AG09309 (cell line): ENCODE measurements at regions not wholly inside any gene's neighbourhood (a gene's known extent, or its start where the extent isn't known, plus 50 kb on each side); places are given as distances from the start of the nearest gene placed in this dataset.

Experiments
- DNase-seq: peaks from one replicate; pipeline ENCODE4 v3.0.0-alpha.2; 2010; ENCODE audit warnings: low read depth
- H3K4me3 ChIP-seq: 2 replicates; pipeline ENCODE4 v1.5.1; 2011; ENCODE audit warnings: mild to moderate bottlenecking, low read depth, low read length, moderate library complexity; ENCODE audit not compliant: control insufficient read depth
- CTCF ChIP-seq: IDR thresholded peaks from 2 replicates; pipeline ENCODE4 v1.5.1; 2011; ENCODE audit warnings: mild to moderate bottlenecking, low read depth, low read length, inconsistent platforms; ENCODE audit not compliant: insufficient read depth, control insufficient read depth; ENCODE audit errors: missing control alignments

DNA sequence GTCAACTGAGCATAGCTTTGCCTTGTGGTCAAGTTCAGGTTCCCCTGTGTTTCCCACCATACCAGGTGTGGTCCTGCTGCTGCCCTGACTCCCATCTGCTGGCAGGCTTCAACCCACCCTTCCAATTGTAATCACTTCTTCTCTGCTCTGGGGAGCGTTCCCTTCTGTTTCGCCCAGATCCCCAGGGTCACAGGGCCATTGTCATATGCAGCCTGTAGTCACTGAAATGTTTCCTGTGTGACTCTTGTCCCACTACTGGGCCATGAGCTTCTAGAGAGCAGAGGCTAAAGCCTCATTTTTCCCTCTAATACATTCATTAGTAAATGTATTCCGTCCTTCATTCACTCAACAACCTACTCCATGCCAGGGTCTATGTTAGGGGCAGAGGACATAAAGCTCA, 75.0 kb upstream of the LAPTM4A start:
- no peak for DNase-seq
- H3K4me3 ChIP-seq: no peak overlapping the region
- no peak for TF ChIP-seq CTCF

- no peak for DNase-seq
- H3K4me3 ChIP-seq: no peak overlapping the region
- no peak for TF ChIP-seq CTCF
These were observed 74.6 kb upstream of the LAPTM4A start for GRCh38 chr2:20126040-20126439.

- TF ChIP-seq CTCF: no peak
- DNase-seq: no peak
These were observed 74.2 kb upstream of the LAPTM4A start for GRCh38 chr2:20125616-20126015.

DNA sequence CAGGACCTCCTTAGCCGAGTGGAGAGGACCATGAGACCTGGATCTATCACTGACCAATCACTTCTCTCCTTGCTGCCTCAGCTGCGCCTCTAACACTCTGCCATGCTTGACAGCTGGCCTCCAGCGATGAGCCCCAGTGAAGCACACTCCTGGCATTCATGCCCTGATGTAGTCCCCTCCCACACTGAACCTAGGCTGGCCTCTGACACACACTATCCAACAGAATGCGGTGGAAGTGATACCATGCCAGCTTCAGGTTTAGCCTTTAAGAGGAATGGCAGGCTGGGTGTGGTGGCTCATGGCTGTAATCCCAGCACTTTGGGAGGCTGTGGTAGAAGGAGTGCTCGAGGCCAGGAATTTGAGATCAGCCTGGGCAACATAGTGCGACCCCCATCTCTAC, 73.7 kb upstream of the LAPTM4A start:
- no peak overlapping the region for H3K4me3 ChIP-seq
- DNase-seq: no peak
- TF ChIP-seq CTCF: no peak

More at GRCh38 chr2:20125616-20126015, 74.2 kb upstream of the LAPTM4A start:
- H3K4me3 ChIP-seq: no peak overlapping the region

DNA sequence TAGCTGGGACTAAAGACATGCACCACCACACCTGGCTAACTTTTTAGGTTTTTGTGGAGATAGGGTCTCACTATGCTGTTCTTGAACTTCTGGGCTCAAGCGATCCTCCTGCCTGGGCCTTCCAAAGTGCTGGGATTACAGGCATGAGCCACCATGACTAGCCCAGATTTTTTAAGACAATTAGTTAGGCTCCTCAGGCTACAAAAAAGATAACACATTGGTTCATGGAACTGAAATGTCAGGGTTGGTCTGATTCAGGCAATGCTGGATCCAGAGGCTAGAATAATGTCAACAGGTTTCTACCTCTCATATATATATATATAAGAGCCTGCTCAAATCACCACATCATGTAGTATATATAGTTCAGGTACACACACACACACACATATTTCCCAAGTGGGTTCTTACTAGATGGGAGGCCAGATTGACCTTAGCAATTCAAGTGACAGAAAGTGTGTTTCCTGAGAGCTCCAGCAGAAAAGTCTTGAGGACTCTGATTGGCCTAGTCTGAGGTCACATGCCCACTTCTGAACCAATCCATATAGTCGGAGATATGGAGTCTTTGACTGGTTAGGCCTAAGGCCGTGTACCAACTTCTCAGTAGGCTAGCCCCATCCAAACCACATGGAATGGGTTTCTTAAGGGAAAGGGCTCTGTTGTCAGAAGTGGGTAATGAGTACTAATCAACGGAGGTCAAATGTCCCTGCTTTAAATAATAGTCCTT, 72.6 kb upstream of the LAPTM4A start:
- H3K4me3 ChIP-seq: no peak overlapping the region
- no peak for TF ChIP-seq CTCF
- no peak for DNase-seq

DNA sequence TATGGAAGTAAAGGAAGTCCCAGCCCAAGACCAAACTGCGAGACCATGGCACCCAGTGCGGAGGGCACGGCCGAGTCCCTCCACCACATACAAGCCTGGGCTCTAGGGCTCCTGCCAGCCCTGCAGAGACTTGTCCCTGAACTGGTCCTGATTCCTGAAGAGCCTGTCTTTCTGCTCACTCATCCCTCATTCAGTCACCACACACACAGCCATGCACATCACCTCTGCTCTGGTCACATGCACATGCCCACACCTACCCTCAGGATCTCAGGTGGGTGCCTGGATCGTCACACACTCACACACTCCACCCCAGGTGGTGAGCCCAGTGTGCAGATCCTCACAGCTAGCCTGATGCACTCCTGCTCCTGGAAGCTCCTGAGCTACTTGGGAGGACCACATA, 71.4 kb upstream of the LAPTM4A start:
- no peak for DNase-seq
- no peak for TF ChIP-seq CTCF
- H3K4me3 ChIP-seq: no peak overlapping the region
